Mesenteric fat pad (tissue), 1 donor: ENCODE measurements at regions not wholly inside any gene's neighbourhood (a gene's known extent, or its start where the extent isn't known, plus 50 kb on each side); places are given as distances from the start of the nearest gene placed in this dataset.
"Not testable (repeated sequence)": the region's sequence is repeated elsewhere in the genome, so short reads cannot be mapped to it uniquely, and the experiment has no call there.

Experiments
- DNase-seq: peaks from one replicate; pipeline ENCODE4 v3.0.0-alpha.2; 2020; ENCODE audit warnings: low spot score
- donor health status: DM: yes; HTN: yes; CAD: no.

- DNase-seq, result not testable (repeated sequence)
Measured at GRCh38 chr17:45554479-45554878, 64.0 kb upstream of the PLEKHM1 start.

GRCh38 chr17:45558821-45559220 is 68.3 kb upstream of the PLEKHM1 start:
- DNase-seq, result not testable (repeated sequence)

GRCh38 chr17:45562868-45563267 is 72.3 kb upstream of the PLEKHM1 start:
- DNase-seq, result not testable (repeated sequence)

- DNase-seq, result not testable (repeated sequence)
Measured at GRCh38 chr17:45563283-45563682, 72.8 kb upstream of the PLEKHM1 start.

- not testable (repeated sequence) for DNase-seq
Measured at GRCh38 chr17:45568275-45568674, 77.8 kb upstream of the PLEKHM1 start.

GRCh38 chr17:45573326-45573725 is 82.8 kb upstream of the PLEKHM1 start:
- DNase-seq, result not testable (repeated sequence)

GRCh38 chr17:45573924-45574770 is 83.6 kb upstream of the PLEKHM1 start:
- no peak for DNase-seq

- DNase-seq, result no peak
Measured at GRCh38 chr17:45575126-45575885, 84.8 kb upstream of the PLEKHM1 start.

GRCh38 chr17:45576527-45577307 is 86.2 kb upstream of the PLEKHM1 start:
- DNase-seq, result not testable (repeated sequence)

GRCh38 chr17:45577571-45578279 is 87.2 kb upstream of the PLEKHM1 start:
- no peak for DNase-seq

GRCh38 chr17:45578516-45579455 is 88.3 kb upstream of the PLEKHM1 start:
- peak; percentile 77 for DNase-seq

- no peak for DNase-seq
Measured at GRCh38 chr17:45579529-45580495, 89.3 kb upstream of the PLEKHM1 start.

- DNase-seq, result no peak
Measured at GRCh38 chr17:45580924-45581323, 90.4 kb upstream of the PLEKHM1 start.

GRCh38 chr17:45581860-45582259 is 91.3 kb upstream of the PLEKHM1 start:
- DNase-seq, result peak; percentile 88

GRCh38 chr17:45584092-45585036 is 93.8 kb upstream of the PLEKHM1 start:
- DNase-seq, result peak; percentile 92

- peak; percentile 93 for DNase-seq
Measured at GRCh38 chr17:45585037-45585733, 94.7 kb upstream of the PLEKHM1 start.
